ENCODE measurements at regions not wholly inside any gene's neighbourhood (a gene's known extent, or its start where the extent isn't known, plus 50 kb on each side); places are given as distances from the start of the nearest gene placed in this dataset.

DNA sequence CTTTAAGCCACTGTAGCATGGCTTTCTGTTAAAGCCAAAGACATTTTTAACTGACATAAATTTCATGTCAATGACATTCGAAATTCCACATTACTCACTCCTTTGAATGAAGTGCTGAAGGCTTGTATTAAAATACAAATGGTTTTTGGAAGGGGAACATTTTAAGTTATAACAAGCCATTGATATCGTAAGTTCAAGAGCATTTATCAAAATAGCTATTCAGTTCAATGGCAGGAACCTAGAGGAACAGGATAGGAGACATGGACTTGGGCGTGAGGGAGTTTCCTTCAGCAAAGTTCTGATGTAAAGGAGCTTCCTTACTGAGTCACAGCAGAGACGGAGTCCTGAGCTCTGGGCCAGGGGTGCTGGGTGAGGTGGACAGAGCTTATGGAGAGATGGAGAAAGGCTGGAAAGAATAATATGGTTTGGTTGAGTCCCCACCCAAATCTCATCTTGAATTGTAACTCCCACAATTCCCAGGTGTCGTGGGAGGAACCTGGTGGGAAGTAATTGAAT, 631.8 kb downstream of the BNC2 start:
- Histone ChIP-seq H3K9me3 (no peaks in the 10 kb centered on the region), H3K27ac (no peak overlapping the region), H3K4me1 (no peaks in the 10 kb centered on the region), H3K4me3 (no peak overlapping the region), H3K27me3 (no peaks in the 10 kb centered on the region), H3K36me3 (no peaks in the 10 kb centered on the region)
- no peak for DNase-seq
- intact Hi-C loops (cut with DNase I; ENCODE audit: low total_unique reads) = no loop called here
- TF ChIP-seq CTCF (IDR thresholded peaks at IDR 0.05) (no peak), POLR2A (IDR thresholded peaks at IDR 0.05) (no peak)

- H3K4me3 ChIP-seq = no peak overlapping the region
Measured at GRCh38 chr9:16241231-16241630, 629.2 kb downstream of the BNC2 start.

GRCh38 chr9:16243798-16244197, 626.7 kb downstream of the BNC2 start:
- intact Hi-C loops (cut with DNase I; ENCODE audit: low total_unique reads) = no loop called here
- H3K27me3 ChIP-seq = no peaks in the 10 kb centered on the region
- TF ChIP-seq POLR2A (IDR thresholded peaks at IDR 0.05) (no peak), CTCF (IDR thresholded peaks at IDR 0.05) (no peak)

More at GRCh38 chr9:16241231-16241630, 629.2 kb downstream of the BNC2 start:
- TF ChIP-seq POLR2A (IDR thresholded peaks at IDR 0.05) (no peak), CTCF (IDR thresholded peaks at IDR 0.05) (no peak)
- Histone ChIP-seq H3K9me3 (no peaks in the 10 kb centered on the region), H3K4me1 (no peaks in the 10 kb centered on the region), H3K27ac (no peak overlapping the region), H3K36me3 (no peaks in the 10 kb centered on the region), H3K27me3 (no peaks in the 10 kb centered on the region)
- no peak for DNase-seq
- intact Hi-C loops (cut with DNase I; ENCODE audit: low total_unique reads) = no loop called here

DNA sequence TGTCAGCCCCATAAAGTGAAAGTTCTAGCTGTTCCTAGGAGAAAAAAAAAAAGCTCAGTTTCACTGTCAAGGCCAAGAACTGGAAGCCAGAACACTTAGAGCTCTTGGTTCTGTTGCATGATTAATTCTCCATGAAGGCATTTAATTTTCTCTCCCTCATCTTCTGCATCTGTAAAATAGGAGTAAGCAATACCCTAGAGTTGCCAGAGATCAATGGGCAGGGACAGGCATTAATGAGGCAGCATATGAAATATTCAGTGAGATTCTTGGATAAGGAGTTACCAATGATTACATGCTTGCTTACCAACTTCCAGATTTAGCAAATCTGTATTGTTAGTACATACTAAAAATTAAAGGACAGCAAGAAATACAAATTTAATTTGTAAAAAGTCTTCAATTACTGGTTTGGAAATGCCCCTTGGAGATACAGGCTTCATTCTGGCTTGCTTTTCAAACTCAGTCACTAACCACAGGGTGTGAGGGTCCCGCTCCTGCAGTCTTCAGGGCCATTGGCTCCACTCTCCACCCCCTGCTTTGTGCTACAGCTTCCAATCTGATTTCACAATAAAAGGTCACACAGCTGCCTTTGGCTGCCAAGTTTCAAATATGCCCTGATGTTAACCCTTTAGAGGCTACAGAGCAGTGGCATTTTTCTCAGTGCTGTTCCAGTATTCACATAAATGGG, 624.6 kb downstream of the BNC2 start:
- Histone ChIP-seq H3K4me3 (no peak overlapping the region), H3K4me1 (no peaks in the 10 kb centered on the region), H3K27me3 (no peaks in the 10 kb centered on the region), H3K27ac (peak overlapping the region; percentile 68 to 71), H3K36me3 (no peaks in the 10 kb centered on the region), H3K9me3 (no peaks in the 10 kb centered on the region)
- TF ChIP-seq CTCF (IDR thresholded peaks at IDR 0.05) (no peak), POLR2A (IDR thresholded peaks at IDR 0.05) (no peak)
- intact Hi-C loops (cut with DNase I; ENCODE audit: low total_unique reads) = no loop called here
- DNase-seq = no peak

More at GRCh38 chr9:16243798-16244197, 626.7 kb downstream of the BNC2 start:
- no peak for DNase-seq
- H3K27ac ChIP-seq = no peak overlapping the region
- H3K4me1 ChIP-seq = no peaks in the 10 kb centered on the region
- no peak overlapping the region for H3K4me3 ChIP-seq
- no peaks in the 10 kb centered on the region for H3K36me3 ChIP-seq
- H3K9me3 ChIP-seq = no peaks in the 10 kb centered on the region

GRCh38 chr9:16246785-16247184, 623.7 kb downstream of the BNC2 start:
- Histone ChIP-seq H3K36me3 (no peaks in the 10 kb centered on the region), H3K27me3 (no peaks in the 10 kb centered on the region), H3K27ac (no peak overlapping the region), H3K4me1 (no peaks in the 10 kb centered on the region), H3K9me3 (no peaks in the 10 kb centered on the region), H3K4me3 (no peak overlapping the region)
- no peak for TF ChIP-seq POLR2A (IDR thresholded peaks at IDR 0.05)
- no peak for TF ChIP-seq CTCF (IDR thresholded peaks at IDR 0.05)
- intact Hi-C loops (cut with DNase I; ENCODE audit: low total_unique reads) = no loop called here
- no peak for DNase-seq
